ENCODE measurements at regions not wholly inside any gene's neighbourhood (a gene's known extent, or its start where the extent isn't known, plus 50 kb on each side); places are given as distances from the start of the nearest gene placed in this dataset.

GRCh38 chr4:17112292-17112659, 213.8 kb upstream of the LDB2 start:
- no peak for DNase-seq (ENCODE audit: low spot score)

GRCh38 chr4:17109126-17109525, 210.7 kb upstream of the LDB2 start:
- DNase-seq (ENCODE audit: low spot score), result no peak

- DNase-seq (ENCODE audit: low spot score), result peak; percentile 72
These were observed 204.8 kb upstream of the LDB2 start for GRCh38 chr4:17103231-17103630.

- no peak for DNase-seq (ENCODE audit: low spot score)
These were observed 200.6 kb upstream of the LDB2 start for GRCh38 chr4:17098996-17099395.

- no peak for DNase-seq (ENCODE audit: low spot score)
These were observed 200.0 kb upstream of the LDB2 start for GRCh38 chr4:17098401-17098800.

GRCh38 chr4:17097362-17097761, 198.9 kb upstream of the LDB2 start:
- no peak for DNase-seq (ENCODE audit: low spot score)

GRCh38 chr4:17096692-17097091, 198.2 kb upstream of the LDB2 start:
- no peak for DNase-seq (ENCODE audit: low spot score)

- no peak for DNase-seq (ENCODE audit: low spot score)
These were observed 197.3 kb upstream of the LDB2 start for GRCh38 chr4:17095771-17096170.

GRCh38 chr4:17094876-17095210, 196.4 kb upstream of the LDB2 start:
- no peak for DNase-seq (ENCODE audit: low spot score)

GRCh38 chr4:17094159-17094875, 195.9 kb upstream of the LDB2 start:
- no peak for DNase-seq (ENCODE audit: low spot score)

- no peak for DNase-seq (ENCODE audit: low spot score)
These were observed 195.0 kb upstream of the LDB2 start for GRCh38 chr4:17093481-17093880.

GRCh38 chr4:17092736-17093437, 194.4 kb upstream of the LDB2 start:
- DNase-seq (ENCODE audit: low spot score), result no peak

GRCh38 chr4:17091104-17091503, 192.7 kb upstream of the LDB2 start:
- no peak for DNase-seq (ENCODE audit: low spot score)

- no peak for DNase-seq (ENCODE audit: low spot score)
These were observed 191.6 kb upstream of the LDB2 start for GRCh38 chr4:17090063-17090462.

GRCh38 chr4:17085416-17085815, 187.0 kb upstream of the LDB2 start:
- no peak for DNase-seq (ENCODE audit: low spot score)

- DNase-seq (ENCODE audit: low spot score), result no peak
These were observed 183.7 kb upstream of the LDB2 start for GRCh38 chr4:17082186-17082585.

GRCh38 chr4:17081179-17081578, 182.7 kb upstream of the LDB2 start:
- DNase-seq (ENCODE audit: low spot score), result no peak

- DNase-seq (ENCODE audit: low spot score), result no peak
These were observed 178.7 kb upstream of the LDB2 start for GRCh38 chr4:17077105-17077504.

- DNase-seq (ENCODE audit: low spot score), result no peak
These were observed 174.0 kb upstream of the LDB2 start for GRCh38 chr4:17072483-17072882.

- DNase-seq (ENCODE audit: low spot score), result no peak
These were observed 170.4 kb upstream of the LDB2 start for GRCh38 chr4:17068891-17069290.

- no peak for DNase-seq (ENCODE audit: low spot score)
These were observed 169.9 kb upstream of the LDB2 start for GRCh38 chr4:17068392-17068791.

- peak; percentile 83 for DNase-seq (ENCODE audit: low spot score)
These were observed 168.5 kb upstream of the LDB2 start for GRCh38 chr4:17066972-17067371.

GRCh38 chr4:17066236-17066635, 167.8 kb upstream of the LDB2 start:
- DNase-seq (ENCODE audit: low spot score), result no peak

GRCh38 chr4:17065821-17066220, 167.4 kb upstream of the LDB2 start:
- no peak for DNase-seq (ENCODE audit: low spot score)

All from AG08396 (cell line).